MM.1S (cell line): ENCODE measurements at regions not wholly inside any gene's neighbourhood (a gene's known extent, or its start where the extent isn't known, plus 50 kb on each side); places are given as distances from the start of the nearest gene placed in this dataset.

ENCODE experiments used
- EZH2 ChIP-seq: fragments of 300-600 bp; sonication (generic); optimal IDR thresholded peaks from 2 replicates; pipeline ENCODE3; 2017; ENCODE audit warnings: low read depth, mild to moderate bottlenecking, antibody characterized with exemption, low read length, mixed read lengths
- EZH2phosphoT487 ChIP-seq: fragments of 300-600 bp; sonication (generic); IDR thresholded peaks from 2 replicates; pipeline ENCODE4 v1.6.1; 2018; ENCODE audit warnings: antibody characterized with exemption, low read length
- TF ChIP-seq, protein P1 (sequence below): fragments of 300-600 bp; sonication (generic); IDR thresholded peaks from 2 replicates; pipeline ENCODE4 v1.5.1; 2016; ENCODE audit warnings: antibody characterized with exemption, low read length, mixed read lengths

DNA sequence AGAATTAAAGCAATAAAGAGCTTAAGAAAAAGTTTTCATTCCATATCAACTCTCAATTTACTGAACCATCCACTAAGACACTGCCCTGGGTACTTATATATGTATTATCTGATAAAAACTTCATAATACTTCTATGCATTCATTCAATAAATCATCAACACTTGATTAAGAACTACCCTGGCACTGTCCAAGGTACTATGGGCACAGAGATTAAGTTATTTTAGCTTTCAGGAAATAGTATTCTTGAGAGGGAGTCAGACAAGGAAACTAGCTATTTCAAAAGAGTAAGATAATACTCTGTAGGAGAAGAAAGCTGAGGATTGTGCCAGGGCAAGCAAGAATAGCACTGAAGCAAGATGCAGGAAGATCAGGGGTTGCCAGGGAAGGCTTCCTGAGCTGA is 640.8 kb downstream of the FAM181B start:
- TF ChIP-seq, protein P1, sequence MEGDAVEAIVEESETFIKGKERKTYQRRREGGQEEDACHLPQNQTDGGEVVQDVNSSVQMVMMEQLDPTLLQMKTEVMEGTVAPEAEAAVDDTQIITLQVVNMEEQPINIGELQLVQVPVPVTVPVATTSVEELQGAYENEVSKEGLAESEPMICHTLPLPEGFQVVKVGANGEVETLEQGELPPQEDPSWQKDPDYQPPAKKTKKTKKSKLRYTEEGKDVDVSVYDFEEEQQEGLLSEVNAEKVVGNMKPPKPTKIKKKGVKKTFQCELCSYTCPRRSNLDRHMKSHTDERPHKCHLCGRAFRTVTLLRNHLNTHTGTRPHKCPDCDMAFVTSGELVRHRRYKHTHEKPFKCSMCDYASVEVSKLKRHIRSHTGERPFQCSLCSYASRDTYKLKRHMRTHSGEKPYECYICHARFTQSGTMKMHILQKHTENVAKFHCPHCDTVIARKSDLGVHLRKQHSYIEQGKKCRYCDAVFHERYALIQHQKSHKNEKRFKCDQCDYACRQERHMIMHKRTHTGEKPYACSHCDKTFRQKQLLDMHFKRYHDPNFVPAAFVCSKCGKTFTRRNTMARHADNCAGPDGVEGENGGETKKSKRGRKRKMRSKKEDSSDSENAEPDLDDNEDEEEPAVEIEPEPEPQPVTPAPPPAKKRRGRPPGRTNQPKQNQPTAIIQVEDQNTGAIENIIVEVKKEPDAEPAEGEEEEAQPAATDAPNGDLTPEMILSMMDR: no peak
- no peak for TF ChIP-seq EZH2phosphoT487
- TF ChIP-seq EZH2: no peak
